ENCODE measurements at regions not wholly inside any gene's neighbourhood (a gene's known extent, or its start where the extent isn't known, plus 50 kb on each side); places are given as distances from the start of the nearest gene placed in this dataset.

GRCh38 chr6:11633741-11634509 lies 96.4 kb downstream of the TMEM170B start:
- TF ChIP-seq CTCF (IDR thresholded peaks at IDR 0.05; ENCODE audit: insufficient read depth, low read length, poor library complexity, severe bottlenecking): no peak
- no peak for DNase-seq (ENCODE audit: extremely low read depth, insufficient read length)
- Histone ChIP-seq H3K4me3 (replicated peaks; ENCODE audit: low read depth, low read length) (no peak overlapping the region), H3K36me3 (ENCODE audit: control insufficient read depth, insufficient read depth, low read length) (no peaks in the 10 kb centered on the region), H3K27me3 (replicated peaks; ENCODE audit: control insufficient read depth, insufficient read depth, low read length) (no peaks in the 10 kb centered on the region)

GRCh38 chr6:11634948-11635347 lies 97.4 kb downstream of the TMEM170B start:
- TF ChIP-seq CTCF (IDR thresholded peaks at IDR 0.05; ENCODE audit: insufficient read depth, low read length, poor library complexity, severe bottlenecking): no peak
- no peak for DNase-seq (ENCODE audit: extremely low read depth, insufficient read length)
- no peaks in the 10 kb centered on the region for H3K36me3 ChIP-seq (ENCODE audit: control insufficient read depth, insufficient read depth, low read length)
- H3K4me3 ChIP-seq (replicated peaks; ENCODE audit: low read depth, low read length): no peak overlapping the region
- H3K27me3 ChIP-seq (replicated peaks; ENCODE audit: control insufficient read depth, insufficient read depth, low read length): no peaks in the 10 kb centered on the region

GRCh38 chr6:11636121-11636520 lies 98.6 kb downstream of the TMEM170B start:
- Histone ChIP-seq H3K36me3 (ENCODE audit: control insufficient read depth, insufficient read depth, low read length) (no peaks in the 10 kb centered on the region), H3K4me3 (replicated peaks; ENCODE audit: low read depth, low read length) (no peak overlapping the region), H3K27me3 (replicated peaks; ENCODE audit: control insufficient read depth, insufficient read depth, low read length) (no peaks in the 10 kb centered on the region)
- no peak for DNase-seq (ENCODE audit: extremely low read depth, insufficient read length)
- TF ChIP-seq CTCF (IDR thresholded peaks at IDR 0.05; ENCODE audit: insufficient read depth, low read length, poor library complexity, severe bottlenecking): no peak

- H3K36me3 ChIP-seq (ENCODE audit: control insufficient read depth, insufficient read depth, low read length): no peaks in the 10 kb centered on the region
- H3K4me3 ChIP-seq (replicated peaks; ENCODE audit: low read depth, low read length): no peak overlapping the region
- H3K27me3 ChIP-seq (replicated peaks; ENCODE audit: control insufficient read depth, insufficient read depth, low read length): no peaks in the 10 kb centered on the region
- no peak for TF ChIP-seq CTCF (IDR thresholded peaks at IDR 0.05; ENCODE audit: insufficient read depth, low read length, poor library complexity, severe bottlenecking)
- no peak for DNase-seq (ENCODE audit: extremely low read depth, insufficient read length)
Measured at GRCh38 chr6:11637266-11637665, 99.7 kb downstream of the TMEM170B start.

GRCh38 chr6:11639376-11640235 lies 102.1 kb downstream of the TMEM170B start:
- TF ChIP-seq CTCF (IDR thresholded peaks at IDR 0.05; ENCODE audit: insufficient read depth, low read length, poor library complexity, severe bottlenecking): no peak
- DNase-seq (ENCODE audit: extremely low read depth, insufficient read length): no peak

More at GRCh38 chr6:11639376-11640235, 102.1 kb downstream of the TMEM170B start:
- no peak overlapping the region for H3K4me3 ChIP-seq (replicated peaks; ENCODE audit: low read depth, low read length)
- H3K27me3 ChIP-seq (replicated peaks; ENCODE audit: control insufficient read depth, insufficient read depth, low read length): no peaks in the 10 kb centered on the region
- H3K36me3 ChIP-seq (ENCODE audit: control insufficient read depth, insufficient read depth, low read length): no peaks in the 10 kb centered on the region
